OCI-LY7 (cell line): ENCODE measurements at regions not wholly inside any gene's neighbourhood (a gene's known extent, or its start where the extent isn't known, plus 50 kb on each side); places are given as distances from the start of the nearest gene placed in this dataset.

Source experiments
- BruUV-seq: library from RNA; stranded (reverse); fragments of 400-500 nt; replicated peaks from 2 replicates; lab custom pipeline; 2021; lab: Mats Ljungman, UMichigan
- CTCF ChIA-PET: fragments of 300-600 bp; sonication (Branson Sonifier 250); formaldehyde crosslinking; loops from one replicate; lab custom pipeline; 2022; ENCODE audit warnings: antibody characterized with exemption; ENCODE audit not compliant: unreplicated experiment; lab: Charles Lee
- POLR2A ChIA-PET: fragments of 300-600 bp; sonication (Branson Sonifier 250); formaldehyde crosslinking; loops from one replicate; lab custom pipeline; 2022; ENCODE audit warnings: antibody characterized with exemption; lab: Charles Lee
- DNase-seq: peaks from one replicate; pipeline ENCODE4 v3.0.0-alpha.2; 2015; ENCODE audit warnings: low spot score
- H2AFZ ChIP-seq: fragments of 200-600 bp; sonication (generic), shearing (Covaris generic); 2 replicates; pipeline ENCODE4 v1.6.1; 2014; ENCODE audit warnings: mild to moderate bottlenecking, antibody characterized with exemption, low read length, moderate library complexity
- H3K27ac ChIP-seq: fragments of 200-600 bp; sonication (generic); 2 replicates; pipeline ENCODE4 v1.5.1; 2014; ENCODE audit warnings: mixed run types, low read depth, mild to moderate bottlenecking, moderate library complexity, low read length, inconsistent platforms; ENCODE audit not compliant: poor library complexity, severe bottlenecking
- H3K36me3 ChIP-seq: fragments of 200-600 bp; sonication (generic); 2 replicates; pipeline ENCODE4 v1.6.1; 2014; ENCODE audit warnings: mild to moderate bottlenecking, antibody characterized with exemption, low read length, moderate library complexity, mixed read lengths; ENCODE audit not compliant: insufficient read depth
- H3K4me1 ChIP-seq: fragments of 200-600 bp; sonication (generic); 2 replicates; pipeline ENCODE4 v1.5.1; 2014; ENCODE audit warnings: mild to moderate bottlenecking, low read length; ENCODE audit not compliant: insufficient read depth, poor library complexity, severe bottlenecking
- H3K4me2 ChIP-seq: fragments of 200-600 bp; sonication (generic); 2 replicates; pipeline ENCODE4 v1.6.1; 2014; ENCODE audit warnings: mild to moderate bottlenecking, low read length
- H3K4me3 ChIP-seq: fragments of 200-600 bp; sonication (generic); 2 replicates; pipeline ENCODE4 v1.5.1; 2014; ENCODE audit warnings: mild to moderate bottlenecking, low read depth, low read length; ENCODE audit not compliant: poor library complexity, severe bottlenecking
- H3K79me2 ChIP-seq: fragments of 200-600 bp; sonication (generic); 2 replicates; pipeline ENCODE4 v1.6.1; 2016; ENCODE audit warnings: low read depth, mild to moderate bottlenecking, low read length, moderate library complexity, mixed read lengths; ENCODE audit not compliant: insufficient read depth
- H3K9me2 ChIP-seq: fragments of 200-600 bp; sonication (generic); 2 replicates; pipeline ENCODE4 v1.6.1; 2016; ENCODE audit warnings: mild to moderate bottlenecking, low read length, mixed read lengths; ENCODE audit not compliant: insufficient read depth
- H3K9me3 ChIP-seq: fragments of 200-600 bp; sonication (generic); 2 replicates; pipeline ENCODE4 v1.6.1; 2014; ENCODE audit warnings: mild to moderate bottlenecking, mixed run types, low read length, mixed read lengths
- H4K20me1 ChIP-seq: fragments of 200-600 bp; sonication (generic); 2 replicates; pipeline ENCODE4 v1.6.1; 2014; ENCODE audit warnings: mild to moderate bottlenecking, antibody characterized with exemption, low read length, moderate library complexity, mixed read lengths; ENCODE audit not compliant: insufficient read depth
- CTCF ChIP-seq: fragments of 200-600 bp; sonication (generic); conservative IDR thresholded peaks from 2 replicates; pipeline ENCODE4 v1.5.1; 2014; ENCODE audit warnings: mild to moderate bottlenecking, antibody characterized with exemption, low read length, moderate library complexity, mixed read lengths
- EZH2phosphoT487 ChIP-seq: fragments of 200-600 bp; sonication (generic); IDR thresholded peaks from 2 replicates; pipeline ENCODE4 v1.6.1; 2018; ENCODE audit warnings: low read depth, borderline replicate concordance, mild to moderate bottlenecking, mixed run types, antibody characterized with exemption, low read length, moderate library complexity, mixed read lengths
- intact Hi-C: fragments of 100-400 bp; cut with micrococcal nuclease; formaldehyde crosslinking; loops from one replicate; pipeline ENCODE4 v1.10.0; 2022; ENCODE audit not compliant: unreplicated experiment

GRCh38 chrX:137742846-137743245, 176.9 kb downstream of the ZIC3 start:
- TF ChIP-seq CTCF (no peak), EZH2phosphoT487 (no peak)
- POLR2A ChIA-PET = no interaction called here
- BruUV-seq = no TSS peak
- DNase-seq = no peak
- intact Hi-C loops = no loop called here
- Histone ChIP-seq H3K4me3 (no peak overlapping the region), H3K4me2 (no peak overlapping the region), H3K79me2 (no peaks in the 10 kb centered on the region), H3K36me3 (no peaks in the 10 kb centered on the region), H4K20me1 (no peaks in the 10 kb centered on the region), H3K27ac (no peak overlapping the region), H3K9me2 (no peaks in the 10 kb centered on the region), H3K4me1 (no peaks in the 10 kb centered on the region), H2AFZ (no peak overlapping the region), H3K9me3 (no peaks in the 10 kb centered on the region)
- CTCF ChIA-PET = no interaction called here

- Histone ChIP-seq H3K27ac (no peak overlapping the region), H3K4me2 (no peak overlapping the region), H3K79me2 (no peaks in the 10 kb centered on the region), H3K4me1 (no peaks in the 10 kb centered on the region), H3K9me2 (no peaks in the 10 kb centered on the region), H3K4me3 (no peak overlapping the region), H3K36me3 (no peaks in the 10 kb centered on the region), H4K20me1 (no peaks in the 10 kb centered on the region), H3K9me3 (no peaks in the 10 kb centered on the region), H2AFZ (no peak overlapping the region)
- ChIA-PET POLR2A (no interaction called here), CTCF (no interaction called here)
- intact Hi-C loops = no loop called here
- TF ChIP-seq EZH2phosphoT487 (no peak), CTCF (no peak)
- no TSS peak for BruUV-seq
- no peak for DNase-seq
Observed at GRCh38 chrX:137743414-137743813, 177.5 kb downstream of the ZIC3 start.

GRCh38 chrX:137746289-137746688, 180.4 kb downstream of the ZIC3 start:
- Histone ChIP-seq H3K9me2 (no peaks in the 10 kb centered on the region), H3K36me3 (no peaks in the 10 kb centered on the region), H3K4me2 (no peak overlapping the region), H3K27ac (no peak overlapping the region), H3K4me3 (no peak overlapping the region), H4K20me1 (no peaks in the 10 kb centered on the region), H2AFZ (no peak overlapping the region), H3K9me3 (no peaks in the 10 kb centered on the region), H3K79me2 (no peaks in the 10 kb centered on the region), H3K4me1 (no peaks in the 10 kb centered on the region)
- TF ChIP-seq CTCF (no peak), EZH2phosphoT487 (no peak)
- intact Hi-C loops = no loop called here
- POLR2A ChIA-PET = interaction anchor here (0.6 kb wide), 1 partner anchor 683 kb away, joined by 6 read pairs; no protein-coding TSS in a partner anchor
- BruUV-seq = no TSS peak
- DNase-seq = no peak
- CTCF ChIA-PET = no interaction called here
